HPDE6-E6E7 (cell line): ENCODE measurements at regions not wholly inside any gene's neighbourhood (a gene's known extent, or its start where the extent isn't known, plus 50 kb on each side); places are given as distances from the start of the nearest gene placed in this dataset.

Source experiments
- DNase-seq: peaks from one replicate; pipeline ENCODE4 v3.0.0; 2011; ENCODE audit warnings: missing footprints; ENCODE audit errors: extremely low spot score

DNA sequence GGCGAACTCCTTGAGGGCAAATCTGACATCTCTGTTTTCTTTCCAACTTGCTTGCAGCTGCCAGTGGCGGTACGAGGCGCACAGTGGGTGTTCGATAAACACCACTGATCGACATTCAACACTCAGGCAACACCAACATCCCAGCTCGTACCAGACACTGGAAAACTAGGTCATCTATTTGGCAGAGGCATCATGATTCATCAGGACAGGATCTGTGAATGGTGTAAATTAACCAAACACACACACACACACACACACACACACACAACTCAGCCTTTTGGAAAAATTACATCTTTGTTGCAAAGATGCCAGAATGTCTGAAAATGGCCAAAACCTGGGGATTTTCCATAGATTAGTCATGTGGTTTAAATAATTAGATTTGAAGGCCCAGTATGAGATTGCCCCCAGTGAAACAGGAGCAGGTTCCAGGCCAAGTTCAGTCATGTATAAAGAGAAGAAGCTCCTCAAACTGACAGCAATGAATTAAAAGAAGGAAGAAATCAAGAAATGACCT is 150.5 kb upstream of the NCKAP5 start:
- no peak for DNase-seq

DNA sequence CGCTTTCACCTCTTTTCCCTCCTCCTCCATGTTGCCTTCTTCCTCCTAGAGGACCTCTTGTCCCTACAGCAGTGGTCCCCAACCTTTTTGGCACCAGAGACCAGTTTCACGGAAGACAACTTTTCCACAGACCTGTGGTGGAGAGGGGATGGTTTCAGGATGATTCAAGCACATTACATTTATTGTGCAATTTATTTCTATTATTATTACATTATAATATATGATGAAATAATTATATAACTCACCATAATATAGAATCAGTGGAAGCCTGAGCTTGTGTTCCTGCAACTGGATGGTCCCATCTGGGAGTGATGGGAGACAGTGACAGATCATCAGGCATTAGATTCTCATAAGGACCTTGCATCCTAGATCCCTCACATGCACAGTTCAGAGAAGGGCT is 152.2 kb upstream of the NCKAP5 start:
- no peak for DNase-seq

DNA sequence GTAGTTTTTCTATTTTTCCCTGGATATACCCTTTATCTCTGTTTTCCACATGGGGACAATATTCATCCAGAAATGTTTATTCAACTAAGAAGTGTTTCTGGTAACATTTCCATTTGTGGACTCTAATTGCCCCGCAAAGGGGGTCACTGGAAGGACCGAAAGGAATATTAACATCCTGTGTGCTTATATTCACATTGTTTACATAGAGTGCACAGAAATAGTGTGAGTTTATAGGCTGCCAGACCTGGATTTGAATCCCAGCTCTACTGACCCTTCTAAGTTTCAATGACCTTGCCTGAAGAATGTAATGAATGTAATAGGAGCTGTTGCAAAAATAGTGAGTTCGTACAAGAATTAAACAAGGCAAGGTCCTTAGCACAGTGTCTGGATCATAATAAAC is 152.9 kb upstream of the NCKAP5 start:
- DNase-seq, result no peak

DNA sequence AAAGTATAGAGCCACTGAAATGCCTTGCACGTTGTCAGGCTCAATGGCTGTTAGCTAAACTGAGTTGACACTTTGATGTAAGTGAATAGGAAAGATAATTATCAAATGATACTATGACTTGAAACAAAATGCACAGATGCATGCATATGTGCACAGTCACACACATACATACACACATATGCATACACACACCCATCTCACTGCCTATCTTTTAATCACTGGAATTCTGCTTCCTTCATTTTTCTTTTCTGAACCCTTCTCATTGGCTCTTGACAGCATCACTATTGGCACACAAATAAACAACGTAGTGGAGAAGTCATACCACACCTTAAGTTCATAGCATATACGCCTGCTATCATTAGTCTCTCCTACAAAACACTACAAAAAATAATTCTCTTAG is 154.9 kb upstream of the NCKAP5 start:
- DNase-seq, result no peak

DNA sequence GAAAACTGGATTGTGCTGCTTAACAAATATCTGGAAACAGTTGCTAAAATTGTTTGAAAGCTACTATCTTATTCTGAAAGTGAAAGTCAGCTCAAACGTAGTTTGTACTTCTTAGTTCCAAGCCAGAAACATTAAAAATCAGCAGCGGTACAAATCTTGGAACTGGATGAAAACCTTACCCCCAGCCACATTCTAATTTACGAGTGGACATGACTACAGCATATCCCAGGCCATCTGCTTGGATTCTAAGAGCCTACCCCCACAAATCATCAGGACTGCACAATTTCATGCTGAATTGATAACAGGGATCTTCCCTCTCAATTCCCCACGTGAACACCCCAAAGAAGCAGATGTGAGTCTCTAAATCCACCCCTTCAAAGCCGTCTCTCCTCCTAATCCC is 158.7 kb upstream of the NCKAP5 start:
- DNase-seq, result no peak

DNA sequence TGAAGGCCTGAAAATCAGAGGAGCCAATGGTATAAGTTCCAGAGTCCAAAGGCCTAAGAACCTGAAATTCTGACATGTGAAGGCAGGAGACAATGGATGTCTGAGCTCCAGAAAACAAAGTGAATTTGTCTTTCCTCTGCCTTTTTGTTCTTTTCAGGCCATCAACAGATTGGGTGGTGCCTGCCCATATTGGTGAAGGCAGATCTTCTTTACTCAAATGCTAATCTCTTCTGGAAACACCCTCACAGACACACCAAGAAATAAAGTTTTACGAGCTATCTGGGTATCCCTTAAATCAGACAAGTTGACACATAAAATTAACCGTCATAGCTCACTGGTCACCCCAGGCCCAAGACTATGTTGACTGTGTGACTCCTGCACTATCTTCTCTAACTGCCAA is 163.8 kb upstream of the NCKAP5 start:
- no peak for DNase-seq

DNA sequence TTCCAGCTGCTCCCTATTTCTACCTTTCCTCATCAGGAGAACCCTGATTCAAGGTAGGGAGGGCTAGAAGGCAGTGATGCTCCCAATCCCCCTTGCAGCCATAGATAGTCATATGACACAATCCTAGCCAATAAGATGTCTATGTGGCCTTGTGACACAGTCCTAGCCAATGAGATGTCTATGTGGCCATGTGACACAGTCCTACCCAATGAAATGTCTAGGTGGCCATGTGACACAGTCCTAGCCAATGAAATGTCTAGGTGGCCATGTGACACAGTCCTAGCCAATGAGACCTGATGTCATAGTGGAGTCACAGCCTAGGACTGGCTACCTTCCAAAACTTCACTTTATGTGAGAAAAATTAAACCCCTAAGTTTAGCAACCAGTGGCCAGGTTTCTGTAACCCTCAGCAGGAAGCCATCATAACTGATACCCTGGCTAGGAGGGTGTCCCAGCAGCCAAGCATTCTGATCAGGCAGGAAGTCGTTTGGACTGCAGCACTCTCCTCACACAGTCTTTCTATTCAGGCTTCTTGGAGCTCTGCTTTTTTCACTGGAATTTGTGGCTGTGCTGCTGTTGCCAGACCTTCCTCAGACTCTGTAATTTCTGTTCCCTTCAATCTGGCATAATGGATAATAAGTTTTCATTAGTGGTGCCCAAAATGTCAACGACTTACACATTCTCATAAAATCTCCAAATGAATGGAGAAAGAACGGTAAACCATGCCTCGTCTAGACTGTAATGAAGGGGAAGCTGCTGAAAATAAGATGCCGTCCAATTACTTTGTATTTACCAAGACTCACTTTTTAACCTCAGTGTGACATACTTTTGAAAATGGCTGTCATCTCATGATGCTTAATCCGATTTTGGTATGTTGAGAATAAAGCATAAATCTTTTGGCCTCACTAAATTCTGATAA is 165.0 kb upstream of the NCKAP5 start:
- DNase-seq, result no peak

DNA sequence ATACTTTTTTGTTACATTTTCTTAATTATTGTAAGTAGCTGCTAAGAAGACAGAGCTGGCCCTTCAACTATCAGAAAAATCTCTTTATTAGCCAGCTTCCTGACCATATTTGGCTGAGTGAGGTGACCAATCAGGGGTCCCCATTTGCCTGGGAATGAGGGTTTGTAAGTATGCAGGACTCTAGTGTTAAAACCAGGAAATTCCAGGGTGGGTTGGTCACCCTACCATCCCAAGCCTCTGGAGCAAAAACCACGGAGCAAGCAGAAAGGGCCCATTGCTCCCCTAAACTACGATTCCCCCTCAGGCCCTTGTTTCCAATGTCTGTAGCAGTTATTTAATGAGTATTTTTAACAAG is 165.6 kb upstream of the NCKAP5 start:
- DNase-seq, result no peak

DNA sequence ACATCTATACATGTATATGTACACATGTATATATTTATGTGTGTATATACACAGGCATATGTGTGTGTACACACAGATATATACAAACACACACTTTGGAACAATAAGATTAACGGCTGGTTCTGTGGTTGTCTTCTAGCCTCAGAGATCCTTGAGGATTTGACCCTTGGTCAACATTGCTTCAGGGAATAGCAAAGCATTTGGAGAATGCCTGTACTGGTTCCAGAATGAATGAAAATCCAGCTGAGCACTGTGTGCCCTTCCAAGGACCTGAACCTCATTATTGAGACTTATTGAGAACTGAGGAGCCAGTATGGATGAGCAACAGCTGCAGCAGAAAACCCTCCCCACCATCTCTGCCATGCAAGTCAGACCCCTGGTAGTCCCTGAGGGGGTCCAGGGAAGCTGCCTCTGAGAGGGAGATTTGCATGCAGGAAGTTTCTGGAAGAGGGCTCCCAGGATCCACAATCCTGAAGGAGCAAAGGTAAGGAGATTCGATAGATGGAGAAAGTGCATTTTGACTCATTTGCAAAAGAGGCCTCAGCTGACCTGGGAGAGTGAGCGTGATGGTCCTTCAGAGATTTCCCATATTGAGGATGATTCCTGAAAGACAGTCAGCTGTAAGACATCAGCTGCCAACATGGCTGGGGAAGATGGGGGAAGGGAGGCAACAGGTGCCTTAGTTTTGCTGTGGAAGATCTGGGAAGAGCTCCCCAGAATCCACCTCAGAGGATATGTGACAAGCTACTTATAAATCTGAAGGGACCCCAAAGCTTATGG is 166.6 kb upstream of the NCKAP5 start:
- DNase-seq, result no peak

DNA sequence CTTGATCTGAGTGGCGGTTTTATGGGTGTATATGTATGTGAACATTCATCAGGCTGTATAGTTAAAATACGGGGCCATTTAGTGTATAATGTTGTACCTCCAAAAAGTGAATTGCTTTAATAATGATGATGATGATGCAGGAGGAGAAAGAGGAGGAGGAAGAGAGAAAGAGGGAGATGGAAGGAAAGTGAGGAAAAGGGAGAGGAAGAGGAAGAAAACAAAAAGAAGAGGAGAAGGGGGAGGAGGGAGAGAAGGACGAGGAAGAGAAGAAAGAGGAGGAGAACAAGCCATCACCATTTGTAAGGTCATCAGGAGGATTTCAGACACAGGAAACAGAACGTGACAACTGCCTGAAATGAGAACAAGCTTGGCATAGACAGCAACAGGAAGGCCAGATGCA is 168.4 kb upstream of the NCKAP5 start:
- no peak for DNase-seq

DNA sequence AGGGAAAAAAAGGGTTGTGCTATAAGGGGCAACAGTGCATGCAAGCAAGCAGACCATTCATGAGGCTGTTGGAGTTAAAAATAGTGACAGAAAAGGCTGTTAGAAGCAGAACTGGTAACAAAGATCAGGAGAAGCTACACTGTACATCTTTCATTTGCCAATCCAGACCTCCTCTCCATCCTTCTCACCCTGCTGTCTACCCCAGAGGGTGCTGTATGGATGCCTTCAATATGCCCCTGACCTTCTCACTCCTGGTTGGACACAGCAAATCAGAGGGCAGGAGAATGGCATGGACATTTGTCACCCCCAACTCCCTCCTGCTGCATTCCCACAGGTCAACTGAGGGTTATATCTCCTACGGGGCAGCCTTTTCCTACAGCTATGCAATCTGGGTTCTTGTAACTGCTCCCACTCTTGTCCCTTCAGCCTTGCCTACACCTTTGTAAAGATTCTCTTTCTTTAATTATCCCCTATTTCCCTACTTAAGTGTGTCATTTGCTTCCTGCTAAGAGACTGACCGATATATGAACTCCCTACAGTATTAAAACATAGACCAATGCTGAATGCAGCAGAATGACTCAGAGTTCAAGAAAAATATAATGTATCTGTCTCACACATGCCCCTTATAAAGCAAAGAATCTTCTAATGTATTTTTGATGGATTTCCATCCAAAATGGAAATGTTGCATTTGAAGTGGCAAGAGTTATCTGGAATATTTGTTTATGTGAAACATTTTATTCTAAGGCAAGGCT is 169.2 kb upstream of the NCKAP5 start:
- DNase-seq, result no peak

DNA sequence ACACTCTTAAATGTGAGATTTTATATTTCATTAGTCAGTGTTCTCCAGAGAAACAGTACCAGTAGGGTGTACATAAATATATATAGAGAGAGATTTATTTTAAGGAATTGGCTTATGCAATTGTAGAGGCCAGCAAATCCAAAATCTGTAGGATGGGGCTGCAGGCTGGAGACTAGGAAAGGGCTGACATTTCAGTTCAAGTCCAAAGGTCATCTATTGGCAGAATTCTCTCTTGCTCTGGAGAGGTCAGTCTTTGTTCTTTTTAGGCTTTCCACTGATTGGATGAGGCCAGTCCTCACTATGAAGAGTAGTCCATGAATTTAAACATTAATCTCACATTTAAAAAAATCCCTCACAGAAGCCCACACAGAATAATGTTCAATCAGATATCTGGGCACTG is 170.8 kb upstream of the NCKAP5 start:
- DNase-seq, result no peak

DNA sequence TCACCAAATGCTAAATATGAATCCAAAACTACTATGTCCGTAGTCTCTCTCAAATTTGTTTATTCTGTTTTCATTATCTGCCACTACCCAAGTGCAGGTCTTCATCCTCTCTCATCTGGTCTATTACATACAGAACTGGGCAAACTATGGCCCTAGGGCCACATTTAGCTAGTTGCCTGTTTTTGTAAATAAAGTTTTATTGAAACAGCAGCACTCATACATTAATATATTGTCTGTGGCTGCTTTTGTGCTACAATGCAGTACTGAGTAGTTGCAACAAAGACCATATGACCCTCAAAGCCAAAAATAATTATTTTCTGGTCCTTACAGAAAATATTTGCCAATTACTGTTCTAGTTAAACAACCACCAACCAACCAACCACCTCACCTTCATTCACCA is 172.2 kb upstream of the NCKAP5 start:
- DNase-seq, result no peak

DNA sequence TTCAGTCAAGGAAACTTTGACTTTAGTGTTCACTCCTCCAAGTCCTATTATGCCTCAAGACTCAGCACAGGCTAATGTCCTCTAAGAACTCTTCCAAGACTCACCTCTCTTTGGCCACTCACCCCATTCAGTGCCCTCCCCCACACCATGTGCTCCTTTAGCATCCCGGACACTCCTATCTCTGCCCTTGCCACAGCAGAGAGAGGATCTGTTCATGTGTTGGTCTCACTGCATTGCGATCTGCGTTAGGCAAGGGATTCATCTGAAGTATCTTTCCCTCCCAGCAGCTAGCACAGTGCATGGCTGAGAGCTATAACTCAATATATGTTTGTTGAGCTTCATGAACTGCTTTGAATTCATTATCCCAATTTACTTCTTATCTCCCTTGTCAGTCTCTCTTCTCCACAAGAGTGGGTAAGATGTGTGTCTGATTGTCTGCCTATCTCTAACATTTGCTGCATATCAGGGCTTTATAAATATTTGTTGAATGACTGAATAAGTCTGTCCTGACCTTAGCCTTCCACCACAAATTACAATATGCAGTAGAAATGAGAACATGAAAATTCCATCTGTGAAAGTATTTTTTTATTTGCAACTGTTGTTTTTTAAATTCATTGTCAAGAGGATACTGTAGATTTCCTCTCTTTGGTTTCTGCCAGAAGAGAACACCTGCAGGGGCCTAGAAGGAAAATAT is 179.9 kb upstream of the NCKAP5 start:
- DNase-seq, result no peak

DNA sequence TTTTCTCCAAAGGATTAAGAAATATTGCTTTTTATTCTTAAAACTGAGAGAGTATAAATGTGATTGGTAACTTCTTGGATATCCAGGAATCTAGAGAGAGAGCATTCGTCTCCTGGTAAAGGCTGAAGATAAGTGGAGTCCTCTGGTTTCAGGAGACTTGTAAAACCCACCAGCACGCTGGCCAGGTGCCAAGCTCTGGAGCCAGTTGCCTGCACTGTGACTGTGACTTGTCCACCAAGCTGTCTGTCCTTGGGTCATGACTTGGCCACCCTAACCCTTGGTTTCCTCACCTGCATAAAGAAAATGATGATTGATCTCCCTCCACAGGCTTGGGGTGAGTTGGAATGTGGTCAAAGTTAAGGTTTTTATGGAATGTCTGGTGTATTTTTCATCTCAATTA is 185.4 kb upstream of the NCKAP5 start:
- no peak for DNase-seq

DNA sequence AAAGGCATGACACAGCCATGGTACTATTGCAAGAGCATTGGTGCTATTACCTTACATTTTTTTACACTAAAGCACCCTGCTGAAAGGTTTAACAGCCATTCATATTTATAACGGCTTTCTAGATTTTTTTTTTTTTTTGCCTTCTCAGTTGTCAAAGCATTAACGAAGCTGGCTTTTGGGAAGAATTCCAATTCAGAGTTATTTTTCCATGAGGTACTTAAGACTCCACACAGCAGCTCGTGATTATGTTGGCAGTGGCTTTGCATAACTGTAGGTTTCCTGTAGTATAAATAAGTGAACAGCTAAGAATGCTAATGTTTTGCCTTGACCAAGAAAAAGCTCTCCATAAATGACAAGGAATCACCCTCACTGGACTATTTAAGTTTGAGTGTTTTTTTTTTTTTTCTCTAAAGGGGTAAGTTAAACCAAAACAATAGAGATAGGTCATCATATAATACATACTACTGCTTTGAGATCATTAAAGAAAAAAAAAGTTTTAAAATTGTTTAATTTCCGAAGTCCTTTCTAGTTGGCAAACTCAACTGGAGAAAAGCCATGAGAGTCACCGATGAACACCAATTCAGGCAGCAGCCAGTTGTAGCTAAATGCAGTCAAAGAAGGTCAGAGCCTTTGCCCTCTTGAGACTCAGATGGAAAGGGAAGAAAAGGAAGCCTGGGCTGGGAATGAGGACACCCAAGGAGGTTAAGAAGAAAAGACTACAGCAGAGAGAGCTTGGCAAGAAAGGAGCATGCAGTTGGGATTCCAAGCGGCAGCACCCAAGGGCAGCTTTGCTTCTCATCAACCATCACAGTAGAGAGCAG is 187.4 kb upstream of the NCKAP5 start:
- DNase-seq, result no peak

DNA sequence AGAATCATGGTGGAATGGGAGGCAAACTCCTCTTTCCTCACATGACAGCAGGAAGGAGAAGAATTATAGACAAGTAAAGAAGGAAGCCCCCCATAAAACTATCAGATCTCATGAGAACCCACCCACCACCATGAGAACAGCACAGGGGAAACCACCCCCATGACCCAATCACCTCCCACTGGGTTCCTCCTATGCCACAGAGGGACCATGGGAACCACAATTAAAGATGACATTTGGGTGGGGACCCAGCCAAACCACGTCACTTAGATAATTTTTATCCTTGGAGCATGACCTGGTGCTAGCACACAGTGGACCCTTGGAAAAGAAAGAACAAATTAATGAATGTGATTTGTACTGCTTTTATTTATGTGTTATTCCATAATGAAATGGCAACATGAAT is 188.6 kb upstream of the NCKAP5 start:
- DNase-seq, result no peak

DNA sequence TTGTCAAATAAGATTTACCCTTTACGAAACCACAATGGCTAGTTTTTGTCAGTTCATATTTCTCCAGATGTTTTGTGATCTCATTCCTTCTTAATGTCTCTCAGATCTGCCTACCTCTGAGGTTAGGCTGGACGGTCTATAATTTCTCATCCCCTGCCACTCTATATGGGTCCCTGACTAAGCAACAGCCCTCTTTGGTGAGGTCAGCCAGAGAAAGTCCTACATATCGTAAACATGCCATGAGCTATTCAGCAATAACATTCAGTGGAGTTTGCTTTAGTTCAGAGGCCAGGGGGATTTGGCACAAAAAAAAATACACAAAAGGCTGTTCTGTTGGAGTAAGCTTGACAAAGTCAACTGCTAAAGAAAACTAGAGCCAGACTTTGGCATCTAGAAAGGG is 192.1 kb upstream of the NCKAP5 start:
- DNase-seq, result no peak

DNA sequence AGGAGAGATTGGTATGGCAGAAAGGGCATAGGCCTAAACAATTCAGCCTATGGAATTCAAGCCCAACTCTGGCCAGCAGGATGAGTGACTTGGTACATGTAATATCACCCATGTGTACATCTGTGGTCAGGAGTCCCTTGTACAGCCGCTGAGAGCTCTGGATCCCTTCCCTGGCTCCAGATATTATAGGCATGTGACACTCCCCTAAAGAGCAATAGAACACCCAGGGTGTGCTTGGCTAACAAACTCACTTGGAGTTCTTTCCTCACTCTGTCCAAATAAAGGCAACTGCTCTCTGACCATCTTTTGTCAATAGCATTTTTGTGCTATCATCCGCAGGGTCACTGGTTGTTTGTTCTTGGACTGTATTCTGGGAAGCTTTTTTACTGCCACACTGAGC is 197.4 kb upstream of the NCKAP5 start:
- no peak for DNase-seq

DNA sequence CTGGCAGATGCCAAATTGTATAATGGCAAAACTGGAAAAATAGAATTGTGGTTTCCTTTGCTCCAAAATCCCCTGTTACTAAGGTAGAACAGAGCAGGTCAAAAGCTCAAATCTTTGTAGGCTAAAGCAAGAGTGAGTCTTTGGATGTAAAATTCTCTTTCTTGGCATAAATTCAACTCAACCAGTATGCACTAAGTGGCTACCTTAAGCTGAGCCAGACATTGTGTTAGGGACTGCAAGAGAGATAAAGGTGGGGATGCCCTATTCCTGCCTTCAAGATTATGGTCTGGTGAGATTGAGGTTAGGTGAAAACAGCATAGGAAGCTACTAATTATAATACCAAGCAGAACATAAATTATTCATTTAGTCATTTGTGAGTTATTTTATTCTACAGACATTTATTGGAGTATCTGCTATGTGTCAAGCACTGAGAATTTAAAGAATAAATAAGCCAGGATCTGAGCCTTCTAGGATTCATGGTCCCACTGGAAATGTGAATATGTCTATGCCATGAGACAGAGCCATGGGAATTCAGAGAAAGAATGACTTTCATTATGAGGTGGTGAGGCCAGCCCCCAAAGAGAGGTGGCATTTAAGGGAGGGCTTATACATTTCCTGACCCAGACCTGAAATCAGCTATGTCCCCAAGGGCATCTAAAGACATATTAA is 198.0 kb upstream of the NCKAP5 start:
- DNase-seq, result no peak
